ENCODE measurements at regions not wholly inside any gene's neighbourhood (a gene's known extent, or its start where the extent isn't known, plus 50 kb on each side); places are given as distances from the start of the nearest gene placed in this dataset.

DNA sequence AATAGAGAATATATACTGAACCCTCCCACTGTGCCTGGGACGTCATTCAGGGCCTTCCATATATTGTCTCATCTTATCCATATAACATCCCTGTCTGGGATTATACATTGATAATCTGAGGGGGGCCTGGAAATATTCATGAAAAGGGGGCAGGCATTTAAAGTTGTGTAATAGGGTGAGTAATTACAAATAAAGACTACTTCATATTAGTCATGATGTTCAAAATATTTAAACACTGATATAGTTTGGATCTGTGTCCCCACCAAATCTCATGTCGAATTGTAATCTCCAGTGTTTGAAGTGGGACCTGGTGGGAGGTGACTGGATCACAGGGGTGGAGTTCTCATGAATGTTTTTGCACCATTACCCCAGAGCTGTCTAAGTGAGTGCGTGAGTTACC, 97.8 kb downstream of the AQP9 start:
- no peaks in the 10 kb centered on the region for H3K27me3 Mint-ChIP-seq (ENCODE audit: insufficient read depth, unreplicated experiment)
- H3K27me3 ChIP-seq (replicated peaks; ENCODE audit: control insufficient read depth, insufficient read depth, low read length) = no peaks in the 10 kb centered on the region
- H3K4me3 Mint-ChIP-seq (ENCODE audit: unreplicated experiment) = no peak overlapping the region
- TF ChIP-seq, protein P1, sequence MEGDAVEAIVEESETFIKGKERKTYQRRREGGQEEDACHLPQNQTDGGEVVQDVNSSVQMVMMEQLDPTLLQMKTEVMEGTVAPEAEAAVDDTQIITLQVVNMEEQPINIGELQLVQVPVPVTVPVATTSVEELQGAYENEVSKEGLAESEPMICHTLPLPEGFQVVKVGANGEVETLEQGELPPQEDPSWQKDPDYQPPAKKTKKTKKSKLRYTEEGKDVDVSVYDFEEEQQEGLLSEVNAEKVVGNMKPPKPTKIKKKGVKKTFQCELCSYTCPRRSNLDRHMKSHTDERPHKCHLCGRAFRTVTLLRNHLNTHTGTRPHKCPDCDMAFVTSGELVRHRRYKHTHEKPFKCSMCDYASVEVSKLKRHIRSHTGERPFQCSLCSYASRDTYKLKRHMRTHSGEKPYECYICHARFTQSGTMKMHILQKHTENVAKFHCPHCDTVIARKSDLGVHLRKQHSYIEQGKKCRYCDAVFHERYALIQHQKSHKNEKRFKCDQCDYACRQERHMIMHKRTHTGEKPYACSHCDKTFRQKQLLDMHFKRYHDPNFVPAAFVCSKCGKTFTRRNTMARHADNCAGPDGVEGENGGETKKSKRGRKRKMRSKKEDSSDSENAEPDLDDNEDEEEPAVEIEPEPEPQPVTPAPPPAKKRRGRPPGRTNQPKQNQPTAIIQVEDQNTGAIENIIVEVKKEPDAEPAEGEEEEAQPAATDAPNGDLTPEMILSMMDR (IDR thresholded peaks at IDR 0.05; ENCODE audit: insufficient read depth in 1 of 2, low read depth in 1 of 2, low read length in 1 of 2, severe bottlenecking in 1 of 2, unreplicated experiment in 1 of 2) = no peak
- H3K9me3 Mint-ChIP-seq (ENCODE audit: unreplicated experiment) = no peaks in the 10 kb centered on the region
- H3K36me3 Mint-ChIP-seq (ENCODE audit: insufficient read depth, unreplicated experiment) = no peaks in the 10 kb centered on the region
- no peaks in the 10 kb centered on the region for H3K4me1 ChIP-seq
- CTCF ChIA-PET = no interaction called here
- no peak overlapping the region for H3K27ac Mint-ChIP-seq (ENCODE audit: unreplicated experiment)
- intact Hi-C loops (cut with micrococcal nuclease; ENCODE audit: unreplicated experiment) = no loop called here
- no peaks in the 10 kb centered on the region for H3K36me3 ChIP-seq (ENCODE audit: control insufficient read depth, insufficient read depth, low read length)
- DNase-seq = no peak
- POLR2A ChIA-PET = no interaction called here
- no peak overlapping the region for H3K4me3 ChIP-seq (ENCODE audit: low read depth, low read length)
- BruUV-seq (replicated peaks) = no TSS peak
- no peaks in the 10 kb centered on the region for H3K9me3 ChIP-seq
- H3K4me1 Mint-ChIP-seq (ENCODE audit: low read depth, unreplicated experiment) = no peaks in the 10 kb centered on the region

DNA sequence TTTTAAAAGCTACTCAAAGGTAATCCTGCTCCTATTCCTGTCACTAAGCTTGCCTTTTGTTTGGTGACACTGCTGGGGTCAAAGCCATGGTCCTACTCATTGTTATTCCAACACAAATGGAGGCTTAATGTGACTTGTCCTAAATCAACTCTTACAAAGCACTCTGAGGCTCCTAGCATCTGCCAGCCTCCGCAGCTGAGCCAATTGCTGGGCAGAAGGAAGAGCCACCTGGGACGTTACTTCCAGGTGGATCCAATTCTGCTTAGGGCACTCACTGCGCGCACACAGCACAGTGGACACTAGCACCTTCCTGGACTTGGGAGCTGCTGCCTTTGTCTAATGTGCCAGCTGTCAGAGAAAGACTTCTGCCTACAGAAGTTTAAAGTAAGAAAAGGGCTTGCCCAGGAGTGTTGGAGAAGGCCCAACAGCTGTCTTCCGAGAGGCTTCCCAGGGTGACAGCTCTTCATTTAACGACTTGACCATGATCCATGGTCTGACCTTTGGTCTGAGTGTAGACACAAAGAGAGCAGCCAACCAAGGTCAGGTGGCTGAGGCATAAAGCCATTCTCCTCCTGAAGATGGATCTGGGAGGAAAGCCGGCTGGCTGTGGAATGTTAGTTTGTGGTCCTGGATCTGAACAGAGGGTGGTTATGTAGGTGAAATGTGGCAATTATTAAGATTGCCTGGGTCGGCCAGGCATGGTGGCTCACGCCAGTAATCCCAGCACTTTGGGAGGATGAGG, 102.2 kb downstream of the AQP9 start:
- BruUV-seq (replicated peaks) = no TSS peak
- Histone ChIP-seq H3K9me3 (no peaks in the 10 kb centered on the region), H3K4me3 (ENCODE audit: low read depth, low read length) (no peak overlapping the region), H3K36me3 (ENCODE audit: control insufficient read depth, insufficient read depth, low read length) (no peaks in the 10 kb centered on the region), H3K4me1 (no peaks in the 10 kb centered on the region), H3K27me3 (replicated peaks; ENCODE audit: control insufficient read depth, insufficient read depth, low read length) (no peaks in the 10 kb centered on the region)
- POLR2A ChIA-PET = no interaction called here
- Mint-ChIP-seq H3K36me3 (ENCODE audit: insufficient read depth, unreplicated experiment) (no peaks in the 10 kb centered on the region), H3K27me3 (ENCODE audit: insufficient read depth, unreplicated experiment) (no peaks in the 10 kb centered on the region), H3K4me3 (ENCODE audit: unreplicated experiment) (no peak overlapping the region), H3K4me1 (ENCODE audit: low read depth, unreplicated experiment) (no peaks in the 10 kb centered on the region), H3K9me3 (ENCODE audit: unreplicated experiment) (no peaks in the 10 kb centered on the region), H3K27ac (ENCODE audit: unreplicated experiment) (no peak overlapping the region)
- CTCF ChIA-PET = interaction anchor here (0.6 kb wide), 1 partner anchor 237 kb away, joined by 3 read pairs; no protein-coding TSS in a partner anchor
- no peak for DNase-seq
- TF ChIP-seq, protein P1 (IDR thresholded peaks at IDR 0.05; ENCODE audit: insufficient read depth in 1 of 2, low read depth in 1 of 2, low read length in 1 of 2, severe bottlenecking in 1 of 2, unreplicated experiment in 1 of 2) = no peak
- intact Hi-C loops (cut with micrococcal nuclease; ENCODE audit: unreplicated experiment) = no loop called here

DNA sequence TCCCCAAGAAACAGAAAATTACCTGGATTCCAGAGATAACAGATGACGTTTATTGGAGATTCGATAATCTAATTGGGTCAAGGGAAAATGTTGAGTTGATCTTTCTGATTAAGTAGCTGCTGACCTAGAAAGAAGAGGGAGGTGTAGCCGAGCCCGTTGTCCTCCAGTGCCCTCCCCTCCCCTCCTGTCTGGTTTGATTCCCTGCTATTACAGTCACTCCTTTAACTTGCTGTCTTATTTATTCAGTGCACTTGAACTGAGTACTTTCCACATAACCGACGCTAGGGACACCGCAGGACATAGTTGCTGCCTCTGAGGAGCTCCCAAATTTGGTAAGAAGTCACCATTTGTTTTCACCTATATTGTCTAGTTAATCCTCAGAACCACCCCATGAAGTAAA, 103.7 kb downstream of the AQP9 start:
- Mint-ChIP-seq H3K9me3 (ENCODE audit: unreplicated experiment) (no peaks in the 10 kb centered on the region), H3K4me3 (ENCODE audit: unreplicated experiment) (no peak overlapping the region), H3K36me3 (ENCODE audit: insufficient read depth, unreplicated experiment) (no peaks in the 10 kb centered on the region), H3K27me3 (ENCODE audit: insufficient read depth, unreplicated experiment) (no peaks in the 10 kb centered on the region), H3K27ac (ENCODE audit: unreplicated experiment) (no peak overlapping the region), H3K4me1 (ENCODE audit: low read depth, unreplicated experiment) (no peaks in the 10 kb centered on the region)
- Histone ChIP-seq H3K27me3 (replicated peaks; ENCODE audit: control insufficient read depth, insufficient read depth, low read length) (no peaks in the 10 kb centered on the region), H3K36me3 (ENCODE audit: control insufficient read depth, insufficient read depth, low read length) (no peaks in the 10 kb centered on the region), H3K4me1 (no peaks in the 10 kb centered on the region), H3K9me3 (no peaks in the 10 kb centered on the region), H3K4me3 (ENCODE audit: low read depth, low read length) (no peak overlapping the region)
- no peak for DNase-seq
- POLR2A ChIA-PET = no interaction called here
- BruUV-seq (replicated peaks) = no TSS peak
- CTCF ChIA-PET = interaction anchor here (0.6 kb wide), 1 partner anchor 508 kb away, joined by 3 read pairs; no protein-coding TSS in a partner anchor
- intact Hi-C loops (cut with micrococcal nuclease; ENCODE audit: unreplicated experiment) = no loop called here
- TF ChIP-seq, protein P1 (IDR thresholded peaks at IDR 0.05; ENCODE audit: insufficient read depth in 1 of 2, low read depth in 1 of 2, low read length in 1 of 2, severe bottlenecking in 1 of 2, unreplicated experiment in 1 of 2) = no peak
